Effector memory CD4-positive, alpha-beta T cell (primary cell): ENCODE measurements at regions not wholly inside any gene's neighbourhood (a gene's known extent, or its start where the extent isn't known, plus 50 kb on each side); places are given as distances from the start of the nearest gene placed in this dataset.

Source experiments
- DNase-seq, 3 donors: peaks; one replicate each; pipeline ENCODE4 v3.0.0-alpha.2; 2020
- H3K27ac ChIP-seq: 2 replicates; pipeline ENCODE4 v1.7.0; 2013; ENCODE audit warnings: mild to moderate bottlenecking, low read length, moderate library complexity; ENCODE audit not compliant: insufficient read depth, poor library complexity, severe bottlenecking
- H3K27me3 ChIP-seq: replicated peaks from 2 replicates; pipeline ENCODE4 v1.7.0; 2013; ENCODE audit warnings: mild to moderate bottlenecking, low read length; ENCODE audit not compliant: insufficient read depth, control insufficient read depth, poor library complexity, severe bottlenecking
- H3K36me3 ChIP-seq: 2 replicates; pipeline ENCODE4 v1.7.0; 2013; ENCODE audit warnings: mild to moderate bottlenecking, low read length, moderate library complexity; ENCODE audit not compliant: control insufficient read depth, insufficient read depth
- H3K4me1 ChIP-seq: 2 replicates; pipeline ENCODE4 v1.7.0; 2013; ENCODE audit warnings: low read length, mild to moderate bottlenecking; ENCODE audit not compliant: control insufficient read depth, insufficient read depth, poor library complexity, severe bottlenecking
- H3K4me3 ChIP-seq: 2 replicates; pipeline ENCODE4 v1.7.0; 2013; ENCODE audit warnings: low read length, low read depth, mild to moderate bottlenecking; ENCODE audit not compliant: insufficient read depth, poor library complexity, severe bottlenecking
- H3K9me3 ChIP-seq: 2 replicates; pipeline ENCODE4 v1.7.0; 2013; ENCODE audit warnings: mild to moderate bottlenecking, low read length, moderate library complexity; ENCODE audit not compliant: control insufficient read depth

GRCh38 chr6:67244037-67244436, 1391.0 kb upstream of the ADGRB3 start:
- no peak overlapping the region for H3K4me3 ChIP-seq

GRCh38 chr6:67237277-67237676, 1397.8 kb upstream of the ADGRB3 start:
- no peak for DNase-seq
- H3K4me3 ChIP-seq = no peak overlapping the region

More at GRCh38 chr6:67244037-67244436, 1391.0 kb upstream of the ADGRB3 start:
- Histone ChIP-seq H3K9me3 (no peaks in the 10 kb centered on the region), H3K27me3 (no peaks in the 10 kb centered on the region), H3K36me3 (no peaks in the 10 kb centered on the region), H3K4me1 (no peaks in the 10 kb centered on the region), H3K27ac (no peak overlapping the region)
- DNase-seq = no peak

GRCh38 chr6:67231092-67231491, 1404.0 kb upstream of the ADGRB3 start:
- H3K36me3 ChIP-seq = no peaks in the 10 kb centered on the region
- H3K9me3 ChIP-seq = no peaks in the 10 kb centered on the region
- no peaks in the 10 kb centered on the region for H3K4me1 ChIP-seq
- H3K27ac ChIP-seq = no peak overlapping the region
- H3K4me3 ChIP-seq = no peak overlapping the region
- no peak for DNase-seq
- H3K27me3 ChIP-seq = no peaks in the 10 kb centered on the region

More at GRCh38 chr6:67237277-67237676, 1397.8 kb upstream of the ADGRB3 start:
- Histone ChIP-seq H3K4me1 (no peaks in the 10 kb centered on the region), H3K27ac (no peak overlapping the region), H3K36me3 (no peaks in the 10 kb centered on the region), H3K27me3 (no peaks in the 10 kb centered on the region), H3K9me3 (no peaks in the 10 kb centered on the region)

GRCh38 chr6:67224989-67225388, 1410.1 kb upstream of the ADGRB3 start:
- DNase-seq = no peak
- Histone ChIP-seq H3K27ac (no peak overlapping the region), H3K4me3 (no peak overlapping the region), H3K9me3 (no peaks in the 10 kb centered on the region), H3K27me3 (no peaks in the 10 kb centered on the region), H3K36me3 (no peaks in the 10 kb centered on the region), H3K4me1 (no peaks in the 10 kb centered on the region)

- Histone ChIP-seq H3K9me3 (no peaks in the 10 kb centered on the region), H3K27ac (no peak overlapping the region), H3K4me1 (no peaks in the 10 kb centered on the region), H3K27me3 (no peaks in the 10 kb centered on the region), H3K4me3 (no peak overlapping the region), H3K36me3 (no peaks in the 10 kb centered on the region)
- DNase-seq = no peak
Measured at GRCh38 chr6:67221226-67221625, 1413.9 kb upstream of the ADGRB3 start.

GRCh38 chr6:67219346-67219745, 1415.7 kb upstream of the ADGRB3 start:
- no peaks in the 10 kb centered on the region for H3K36me3 ChIP-seq
- H3K4me3 ChIP-seq = no peak overlapping the region
- no peak for DNase-seq
- H3K27ac ChIP-seq = no peak overlapping the region
- no peaks in the 10 kb centered on the region for H3K9me3 ChIP-seq
- no peaks in the 10 kb centered on the region for H3K27me3 ChIP-seq
- H3K4me1 ChIP-seq = no peaks in the 10 kb centered on the region

GRCh38 chr6:67212584-67212983, 1422.5 kb upstream of the ADGRB3 start:
- Histone ChIP-seq H3K36me3 (no peaks in the 10 kb centered on the region), H3K4me1 (no peaks in the 10 kb centered on the region), H3K9me3 (no peaks in the 10 kb centered on the region), H3K27ac (no peak overlapping the region), H3K4me3 (no peak overlapping the region), H3K27me3 (no peaks in the 10 kb centered on the region)
- no peak for DNase-seq

GRCh38 chr6:67210450-67210849, 1424.6 kb upstream of the ADGRB3 start:
- Histone ChIP-seq H3K36me3 (no peaks in the 10 kb centered on the region), H3K4me1 (no peaks in the 10 kb centered on the region), H3K9me3 (no peaks in the 10 kb centered on the region), H3K27ac (no peak overlapping the region), H3K27me3 (no peaks in the 10 kb centered on the region), H3K4me3 (no peak overlapping the region)
- no peak for DNase-seq

GRCh38 chr6:67201563-67201962, 1433.5 kb upstream of the ADGRB3 start:
- Histone ChIP-seq H3K4me1 (no peaks in the 10 kb centered on the region), H3K27me3 (no peaks in the 10 kb centered on the region), H3K27ac (no peak overlapping the region), H3K4me3 (no peak overlapping the region), H3K9me3 (no peaks in the 10 kb centered on the region), H3K36me3 (no peaks in the 10 kb centered on the region)
- no peak for DNase-seq

- no peaks in the 10 kb centered on the region for H3K36me3 ChIP-seq
- DNase-seq = no peak
- no peak overlapping the region for H3K4me3 ChIP-seq
- no peaks in the 10 kb centered on the region for H3K9me3 ChIP-seq
- no peaks in the 10 kb centered on the region for H3K4me1 ChIP-seq
- H3K27ac ChIP-seq = no peak overlapping the region
- H3K27me3 ChIP-seq = no peaks in the 10 kb centered on the region
Measured at GRCh38 chr6:67200626-67201403, 1434.3 kb upstream of the ADGRB3 start.
